ENCODE measurements at regions not wholly inside any gene's neighbourhood (a gene's known extent, or its start where the extent isn't known, plus 50 kb on each side); places are given as distances from the start of the nearest gene placed in this dataset.

GRCh38 chr2:22487036-22487435 is 897.9 kb upstream of the KLHL29 start:
- TF ChIP-seq ZFX (IDR thresholded peaks at IDR 0.05) (no peak), CTCF (conservative IDR thresholded peaks at IDR 0.05) (no peak)
- no peak overlapping the region for H3K27ac ChIP-seq

- no peak overlapping the region for H3K27ac ChIP-seq
- TF ChIP-seq ZFX (IDR thresholded peaks at IDR 0.05) (no peak), CTCF (conservative IDR thresholded peaks at IDR 0.05) (no peak)
These were observed 897.4 kb upstream of the KLHL29 start for GRCh38 chr2:22487541-22487940.

DNA sequence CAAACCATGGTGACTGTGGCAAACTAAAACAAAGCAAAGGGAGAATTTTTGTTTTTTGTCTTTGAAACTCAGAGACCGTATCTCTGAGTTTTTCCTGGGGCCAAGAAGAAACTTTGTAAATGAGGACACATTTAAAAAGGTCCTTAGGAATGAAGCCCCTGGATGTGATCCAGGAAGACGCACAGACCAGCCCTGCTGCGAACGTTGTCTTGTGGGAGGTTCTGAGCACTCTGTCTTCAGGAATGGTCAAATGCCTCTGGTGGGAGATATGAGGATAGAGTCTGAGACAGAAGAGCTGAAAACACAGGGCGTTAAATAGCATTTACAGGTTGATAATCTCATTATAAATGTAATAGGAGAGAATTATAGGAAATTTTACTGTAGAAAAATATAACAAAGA is 893.5 kb upstream of the KLHL29 start:
- TF ChIP-seq CTCF (conservative IDR thresholded peaks at IDR 0.05) (no peak), ZFX (IDR thresholded peaks at IDR 0.05) (no peak)
- H3K27ac ChIP-seq = no peak overlapping the region

DNA sequence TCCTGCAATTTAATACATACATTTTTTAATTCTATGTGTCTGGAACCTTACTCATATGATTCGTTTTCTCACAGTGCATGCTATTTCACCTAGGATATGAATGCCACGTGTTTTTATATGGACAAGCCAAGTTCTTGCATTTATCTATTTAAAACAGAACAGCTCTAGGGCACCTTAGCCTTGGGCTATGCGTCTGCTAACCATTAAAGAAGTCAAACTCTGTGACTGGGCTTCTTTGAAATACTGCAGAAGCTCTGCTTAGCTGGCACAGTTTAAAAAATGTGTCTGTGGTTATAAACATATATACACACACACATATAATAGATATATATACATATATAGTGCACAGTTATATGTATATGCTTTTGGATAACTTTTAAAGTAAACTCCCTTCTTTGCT is 890.8 kb upstream of the KLHL29 start:
- TF ChIP-seq CTCF (conservative IDR thresholded peaks at IDR 0.05) = no peak
- no peak for TF ChIP-seq ZFX (IDR thresholded peaks at IDR 0.05)
- no peak overlapping the region for H3K27ac ChIP-seq

DNA sequence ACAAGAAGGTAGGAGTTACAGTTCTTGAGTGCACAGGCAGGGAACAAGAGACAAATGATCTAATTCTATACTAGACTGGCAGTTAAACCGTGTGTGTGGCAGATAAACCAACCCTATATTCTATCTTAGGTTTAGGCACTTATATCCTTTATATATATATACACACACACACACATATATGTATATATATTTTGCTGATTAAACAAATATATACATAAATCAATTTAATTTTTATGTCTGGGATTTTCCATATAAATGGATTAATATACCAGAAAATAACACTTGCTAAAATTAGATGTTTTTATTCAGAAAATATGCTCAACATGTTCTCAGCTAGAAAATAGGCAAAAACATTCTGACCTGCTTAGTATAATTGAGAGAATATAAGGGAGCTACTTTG is 887.9 kb upstream of the KLHL29 start:
- H3K27ac ChIP-seq = no peak overlapping the region
- TF ChIP-seq ZFX (IDR thresholded peaks at IDR 0.05) (no peak), CTCF (conservative IDR thresholded peaks at IDR 0.05) (no peak)

GRCh38 chr2:22497789-22498188 is 887.2 kb upstream of the KLHL29 start:
- no peak overlapping the region for H3K27ac ChIP-seq
- TF ChIP-seq CTCF (conservative IDR thresholded peaks at IDR 0.05) (no peak), ZFX (IDR thresholded peaks at IDR 0.05) (no peak)

DNA sequence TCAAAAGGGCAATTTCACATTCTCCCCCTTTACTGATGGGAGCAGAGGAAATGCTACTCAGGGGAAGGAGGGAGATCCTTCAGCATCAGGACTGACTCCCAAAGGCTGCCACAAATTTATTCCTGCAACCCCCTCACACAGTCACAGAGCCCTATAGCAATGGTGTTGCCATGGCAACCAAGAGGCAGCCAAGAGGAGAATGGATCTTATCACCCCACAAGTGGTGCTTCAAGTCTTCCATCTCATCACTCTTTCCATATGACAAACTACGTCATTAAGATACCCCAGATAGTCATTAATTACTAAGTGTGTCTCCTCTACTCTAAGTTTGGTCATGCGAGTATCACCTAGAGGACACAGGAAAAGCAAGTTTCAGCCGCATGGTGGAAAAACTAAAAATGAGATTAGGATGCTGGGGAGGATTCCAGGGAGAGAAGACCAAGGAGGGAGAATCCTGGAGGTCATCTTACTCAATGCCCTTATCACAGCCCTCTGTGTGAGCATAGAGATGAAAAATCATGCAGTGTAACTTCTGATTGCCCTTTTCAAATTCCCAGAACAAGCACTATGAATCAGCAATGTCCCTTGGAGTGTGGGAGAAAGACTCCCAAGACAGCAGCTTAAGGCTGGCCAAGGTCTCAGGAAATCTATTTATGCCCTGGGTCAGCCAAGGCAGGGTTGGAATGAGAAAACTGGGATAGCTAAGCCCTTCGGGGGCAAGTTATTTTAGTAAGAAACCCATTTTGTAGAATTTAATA is 885.7 kb upstream of the KLHL29 start:
- H3K27ac ChIP-seq = no peak overlapping the region
- TF ChIP-seq ZFX (IDR thresholded peaks at IDR 0.05) (no peak), CTCF (conservative IDR thresholded peaks at IDR 0.05) (no peak)

Data from C4-2B (cell line).